ENCODE measurements at regions not wholly inside any gene's neighbourhood (a gene's known extent, or its start where the extent isn't known, plus 50 kb on each side); places are given as distances from the start of the nearest gene placed in this dataset.

GRCh38 chr15:59843609-59844008 is 154.5 kb upstream of the BNIP2 start:
- TF ChIP-seq MLX (CRISPR knock-in tag; IDR thresholded peaks at IDR 0.05) (no peak), MXI1 (IDR thresholded peaks at IDR 0.05; ENCODE audit: borderline replicate concordance, low read depth, low read length) (no peak), MTF1 (CRISPR knock-in tag; IDR thresholded peaks at IDR 0.05) (no peak), KAT8 (CRISPR knock-in tag; IDR thresholded peaks at IDR 0.05) (no peak), HOXA5 (CRISPR knock-in tag; IDR thresholded peaks at IDR 0.05) (no peak), ZNF232 (CRISPR knock-in tag; IDR thresholded peaks at IDR 0.05; ENCODE audit: borderline replicate concordance) (no peak), POLR2A (IDR thresholded peaks at IDR 0.05; ENCODE audit: insufficient read depth in 1 of 2, low read depth in 2 of 2, low read length in 2 of 2) (no peak), EZH2 (conservative IDR thresholded peaks at IDR 0.05; ENCODE audit: low read depth, low read length) (no peak), JUN (CRISPR knock-in tag; IDR thresholded peaks at IDR 0.05) (no peak), TCF12 (IDR thresholded peaks at IDR 0.05) (no peak), TCF12 (CRISPR knock-in tag; IDR thresholded peaks at IDR 0.05) (no peak)
- TF ChIP-seq, protein P1, sequence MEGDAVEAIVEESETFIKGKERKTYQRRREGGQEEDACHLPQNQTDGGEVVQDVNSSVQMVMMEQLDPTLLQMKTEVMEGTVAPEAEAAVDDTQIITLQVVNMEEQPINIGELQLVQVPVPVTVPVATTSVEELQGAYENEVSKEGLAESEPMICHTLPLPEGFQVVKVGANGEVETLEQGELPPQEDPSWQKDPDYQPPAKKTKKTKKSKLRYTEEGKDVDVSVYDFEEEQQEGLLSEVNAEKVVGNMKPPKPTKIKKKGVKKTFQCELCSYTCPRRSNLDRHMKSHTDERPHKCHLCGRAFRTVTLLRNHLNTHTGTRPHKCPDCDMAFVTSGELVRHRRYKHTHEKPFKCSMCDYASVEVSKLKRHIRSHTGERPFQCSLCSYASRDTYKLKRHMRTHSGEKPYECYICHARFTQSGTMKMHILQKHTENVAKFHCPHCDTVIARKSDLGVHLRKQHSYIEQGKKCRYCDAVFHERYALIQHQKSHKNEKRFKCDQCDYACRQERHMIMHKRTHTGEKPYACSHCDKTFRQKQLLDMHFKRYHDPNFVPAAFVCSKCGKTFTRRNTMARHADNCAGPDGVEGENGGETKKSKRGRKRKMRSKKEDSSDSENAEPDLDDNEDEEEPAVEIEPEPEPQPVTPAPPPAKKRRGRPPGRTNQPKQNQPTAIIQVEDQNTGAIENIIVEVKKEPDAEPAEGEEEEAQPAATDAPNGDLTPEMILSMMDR (CRISPR knock-in tag; IDR thresholded peaks at IDR 0.05), result no peak
- TF ChIP-seq, protein P2, sequence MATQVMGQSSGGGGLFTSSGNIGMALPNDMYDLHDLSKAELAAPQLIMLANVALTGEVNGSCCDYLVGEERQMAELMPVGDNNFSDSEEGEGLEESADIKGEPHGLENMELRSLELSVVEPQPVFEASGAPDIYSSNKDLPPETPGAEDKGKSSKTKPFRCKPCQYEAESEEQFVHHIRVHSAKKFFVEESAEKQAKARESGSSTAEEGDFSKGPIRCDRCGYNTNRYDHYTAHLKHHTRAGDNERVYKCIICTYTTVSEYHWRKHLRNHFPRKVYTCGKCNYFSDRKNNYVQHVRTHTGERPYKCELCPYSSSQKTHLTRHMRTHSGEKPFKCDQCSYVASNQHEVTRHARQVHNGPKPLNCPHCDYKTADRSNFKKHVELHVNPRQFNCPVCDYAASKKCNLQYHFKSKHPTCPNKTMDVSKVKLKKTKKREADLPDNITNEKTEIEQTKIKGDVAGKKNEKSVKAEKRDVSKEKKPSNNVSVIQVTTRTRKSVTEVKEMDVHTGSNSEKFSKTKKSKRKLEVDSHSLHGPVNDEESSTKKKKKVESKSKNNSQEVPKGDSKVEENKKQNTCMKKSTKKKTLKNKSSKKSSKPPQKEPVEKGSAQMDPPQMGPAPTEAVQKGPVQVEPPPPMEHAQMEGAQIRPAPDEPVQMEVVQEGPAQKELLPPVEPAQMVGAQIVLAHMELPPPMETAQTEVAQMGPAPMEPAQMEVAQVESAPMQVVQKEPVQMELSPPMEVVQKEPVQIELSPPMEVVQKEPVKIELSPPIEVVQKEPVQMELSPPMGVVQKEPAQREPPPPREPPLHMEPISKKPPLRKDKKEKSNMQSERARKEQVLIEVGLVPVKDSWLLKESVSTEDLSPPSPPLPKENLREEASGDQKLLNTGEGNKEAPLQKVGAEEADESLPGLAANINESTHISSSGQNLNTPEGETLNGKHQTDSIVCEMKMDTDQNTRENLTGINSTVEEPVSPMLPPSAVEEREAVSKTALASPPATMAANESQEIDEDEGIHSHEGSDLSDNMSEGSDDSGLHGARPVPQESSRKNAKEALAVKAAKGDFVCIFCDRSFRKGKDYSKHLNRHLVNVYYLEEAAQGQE (IDR thresholded peaks at IDR 0.05; ENCODE audit: borderline replicate concordance in 1 of 2, low read depth in 1 of 2, low read length in 2 of 2), result no peak
- TF ChIP-seq, protein P3, sequence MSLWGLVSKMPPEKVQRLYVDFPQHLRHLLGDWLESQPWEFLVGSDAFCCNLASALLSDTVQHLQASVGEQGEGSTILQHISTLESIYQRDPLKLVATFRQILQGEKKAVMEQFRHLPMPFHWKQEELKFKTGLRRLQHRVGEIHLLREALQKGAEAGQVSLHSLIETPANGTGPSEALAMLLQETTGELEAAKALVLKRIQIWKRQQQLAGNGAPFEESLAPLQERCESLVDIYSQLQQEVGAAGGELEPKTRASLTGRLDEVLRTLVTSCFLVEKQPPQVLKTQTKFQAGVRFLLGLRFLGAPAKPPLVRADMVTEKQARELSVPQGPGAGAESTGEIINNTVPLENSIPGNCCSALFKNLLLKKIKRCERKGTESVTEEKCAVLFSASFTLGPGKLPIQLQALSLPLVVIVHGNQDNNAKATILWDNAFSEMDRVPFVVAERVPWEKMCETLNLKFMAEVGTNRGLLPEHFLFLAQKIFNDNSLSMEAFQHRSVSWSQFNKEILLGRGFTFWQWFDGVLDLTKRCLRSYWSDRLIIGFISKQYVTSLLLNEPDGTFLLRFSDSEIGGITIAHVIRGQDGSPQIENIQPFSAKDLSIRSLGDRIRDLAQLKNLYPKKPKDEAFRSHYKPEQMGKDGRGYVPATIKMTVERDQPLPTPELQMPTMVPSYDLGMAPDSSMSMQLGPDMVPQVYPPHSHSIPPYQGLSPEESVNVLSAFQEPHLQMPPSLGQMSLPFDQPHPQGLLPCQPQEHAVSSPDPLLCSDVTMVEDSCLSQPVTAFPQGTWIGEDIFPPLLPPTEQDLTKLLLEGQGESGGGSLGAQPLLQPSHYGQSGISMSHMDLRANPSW (CRISPR knock-in tag; IDR thresholded peaks at IDR 0.05; ENCODE audit: borderline replicate concordance), result no peak
